H1 (cell line): ENCODE measurements at regions not wholly inside any gene's neighbourhood (a gene's known extent, or its start where the extent isn't known, plus 50 kb on each side); places are given as distances from the start of the nearest gene placed in this dataset.

ENCODE experiments used
- EZH2 ChIP-seq: fragments of 200-600 bp; sonication (generic); IDR thresholded peaks from 2 replicates; pipeline ENCODE4 v1.7.1; 2012; ENCODE audit warnings: low read depth, mild to moderate bottlenecking, moderate library complexity, low read length, inconsistent platforms; ENCODE audit not compliant: severe bottlenecking
- FOSL1 ChIP-seq: IDR thresholded peaks from 2 replicates; pipeline ENCODE4 v1.6.1; 2011; ENCODE audit warnings: mild to moderate bottlenecking, low read depth, low read length, moderate library complexity; ENCODE audit not compliant: insufficient read depth
- NANOG ChIP-seq: IDR thresholded peaks from 2 replicates; pipeline ENCODE4 v1.6.1; 2011; ENCODE audit warnings: low read length, low read depth, mild to moderate bottlenecking, inconsistent platforms; ENCODE audit not compliant: insufficient read depth, poor library complexity, severe bottlenecking
- NRF1 ChIP-seq: IDR thresholded peaks from 2 replicates; pipeline ENCODE4 v1.6.1; 2011; ENCODE audit warnings: mild to moderate bottlenecking, low read depth, low read length, improper control_type of control experiment
- SIN3A ChIP-seq, 2 experiments: IDR thresholded peaks in 1 of 2; conservative IDR thresholded peaks in 1 of 2; 2 replicates each; pipeline ENCODE4 v1.6.1; 2011 to 2012; ENCODE audit warnings: low read length in 2 of 2, improper control_type of control experiment in 1 of 2, low read depth in 1 of 2, mild to moderate bottlenecking in 1 of 2
- USF2 ChIP-seq: IDR thresholded peaks from 2 replicates; pipeline ENCODE4 v1.6.1; 2011; ENCODE audit warnings: low read length, improper control_type of control experiment

DNA sequence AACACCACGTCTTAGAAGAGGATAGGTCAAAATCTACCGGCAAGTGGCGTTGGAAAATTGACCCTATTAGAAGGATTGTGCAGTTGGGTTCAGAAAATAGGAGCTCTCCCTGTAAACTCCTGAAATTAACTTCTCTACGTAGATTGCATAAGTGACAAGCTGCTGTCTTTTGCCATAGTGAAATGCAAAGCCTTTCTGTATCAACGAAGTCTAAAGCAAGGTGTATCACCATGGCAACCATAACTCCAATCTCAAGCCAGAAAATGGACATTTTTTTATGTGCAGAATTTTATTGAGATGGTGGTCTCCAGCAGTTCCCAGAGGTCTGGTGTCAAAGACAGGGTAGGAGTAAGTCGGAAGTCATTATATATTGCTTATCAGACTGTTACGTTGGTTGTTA, 367.7 kb upstream of the NOVA1 start (continued):
- TF ChIP-seq USF2 (no peak), NRF1 (no peak), NANOG (no peak), EZH2 (no peak), SIN3A (conservative IDR thresholded peaks at IDR 0.05 in 1 of 2, IDR thresholded peaks at IDR 0.05 in 1 of 2; ENCODE audit: low read depth in 1 of 2, low read length in 2 of 2) (no peak), FOSL1 (no peak)
